GM19324 (cell line): ENCODE measurements at regions not wholly inside any gene's neighbourhood (a gene's known extent, or its start where the extent isn't known, plus 50 kb on each side); places are given as distances from the start of the nearest gene placed in this dataset.

ENCODE experiments used
- ATAC-seq: cut with Tn5 transposase; IDR thresholded peaks from one replicate; pipeline ENCODE4 v1.9.1; 2021; ENCODE audit warnings: mild to moderate bottlenecking, moderate library complexity; ENCODE audit not compliant: unreplicated experiment, low FRiP score

DNA sequence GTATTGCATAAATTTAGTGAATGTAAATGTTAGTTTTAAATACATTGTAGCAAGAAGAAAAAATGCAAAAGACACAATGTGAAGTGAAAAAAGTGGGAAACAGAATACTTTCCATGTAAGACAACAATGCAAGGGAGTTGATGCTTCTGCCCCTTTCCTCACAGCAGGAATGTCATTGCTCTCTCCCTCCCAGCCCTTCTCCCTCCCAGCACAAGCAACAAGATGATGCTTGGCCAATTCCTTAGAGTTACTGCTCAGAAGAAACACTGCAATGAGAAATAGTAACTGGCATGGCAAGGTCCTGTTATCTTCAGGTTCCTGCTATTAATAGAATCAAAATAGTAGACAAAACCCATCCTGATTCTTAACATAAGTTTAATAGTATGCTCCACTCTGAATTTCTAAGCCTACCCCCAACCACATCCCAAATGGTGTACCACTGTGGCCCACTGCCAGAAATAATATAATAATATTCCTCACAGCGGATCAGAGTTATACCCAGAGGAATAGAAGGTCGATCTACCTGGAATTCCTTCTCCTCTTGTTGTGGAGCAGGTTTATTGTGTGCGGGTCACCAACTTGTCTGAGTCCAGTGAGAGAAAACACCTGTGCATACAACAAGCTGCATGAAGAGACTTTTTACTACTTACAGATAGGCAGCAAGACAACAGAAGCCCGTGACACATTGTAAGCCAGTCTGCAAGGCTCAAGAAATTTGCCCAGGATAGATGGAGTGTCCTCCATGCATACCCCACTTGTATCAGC is 69.8 kb upstream of the SLC7A11 start:
- no peak for ATAC-seq

GRCh38 chr4:138310991-138311390 is 68.8 kb upstream of the SLC7A11 start:
- ATAC-seq = no peak

GRCh38 chr4:138310498-138310897 is 68.3 kb upstream of the SLC7A11 start:
- no peak for ATAC-seq

GRCh38 chr4:138308356-138308755 is 66.2 kb upstream of the SLC7A11 start:
- ATAC-seq = no peak

- ATAC-seq = no peak
Measured at GRCh38 chr4:138307319-138307718, 65.2 kb upstream of the SLC7A11 start.

GRCh38 chr4:138305050-138305449 is 62.9 kb upstream of the SLC7A11 start:
- ATAC-seq = no peak

DNA sequence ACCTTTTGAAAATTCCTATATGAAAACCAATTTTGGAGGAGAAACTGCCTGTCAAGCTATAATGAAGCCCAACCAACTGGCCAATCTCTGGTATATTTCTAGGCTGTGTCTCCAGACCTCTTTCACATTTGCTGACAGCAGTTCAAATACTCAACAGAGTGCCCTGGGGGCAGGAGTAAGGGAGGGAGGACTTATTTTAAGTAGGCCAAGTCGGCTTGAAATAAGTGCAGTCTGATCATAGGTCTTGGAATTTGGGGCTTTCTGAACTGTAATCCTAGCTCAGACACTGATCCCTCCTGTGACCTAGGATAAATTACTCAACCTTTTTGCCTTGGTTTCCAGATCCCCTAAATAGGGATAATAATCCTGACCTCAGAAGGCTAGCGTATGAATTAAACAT is 59.4 kb upstream of the SLC7A11 start:
- no peak for ATAC-seq

GRCh38 chr4:138300616-138301015 is 58.5 kb upstream of the SLC7A11 start:
- no peak for ATAC-seq

DNA sequence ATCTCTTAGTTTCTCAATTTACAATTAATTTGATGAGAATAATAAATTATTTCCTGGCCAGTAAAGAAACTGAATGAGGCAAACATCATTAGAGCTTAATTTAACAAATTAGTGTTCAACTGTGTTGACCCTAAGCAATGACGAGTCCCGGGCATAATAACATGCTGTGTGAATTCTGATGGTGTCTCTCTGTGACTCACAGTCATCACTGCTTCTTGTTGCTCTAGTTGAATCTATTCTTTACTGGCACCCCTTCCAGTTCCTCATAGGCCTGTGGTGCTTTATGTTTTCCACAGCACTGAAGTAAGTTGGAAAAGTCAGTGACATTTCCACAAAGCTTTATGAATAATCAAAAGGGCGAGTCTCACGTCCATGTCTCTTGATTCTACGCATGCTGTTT is 57.7 kb upstream of the SLC7A11 start:
- no peak for ATAC-seq

DNA sequence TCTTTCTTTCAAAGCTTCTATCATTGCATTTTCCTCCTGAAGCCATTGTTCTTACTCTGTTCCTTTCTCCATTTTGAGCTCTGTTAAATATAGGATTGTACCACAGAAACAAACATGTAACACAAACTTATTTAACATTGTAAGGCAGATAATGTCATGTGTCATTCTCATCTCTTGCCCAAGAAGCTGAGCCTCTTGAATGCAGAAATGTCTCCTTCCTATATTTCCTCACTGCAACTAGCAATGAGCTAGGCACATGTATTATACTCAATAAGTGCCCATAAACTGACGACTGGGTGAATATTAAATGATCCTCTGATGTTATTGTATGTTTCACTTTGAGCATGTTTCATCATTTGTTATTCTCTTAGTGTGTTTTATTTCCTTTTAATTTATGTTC is 56.7 kb upstream of the SLC7A11 start:
- no peak for ATAC-seq

GRCh38 chr4:138298431-138298830 is 56.3 kb upstream of the SLC7A11 start:
- ATAC-seq = no peak

DNA sequence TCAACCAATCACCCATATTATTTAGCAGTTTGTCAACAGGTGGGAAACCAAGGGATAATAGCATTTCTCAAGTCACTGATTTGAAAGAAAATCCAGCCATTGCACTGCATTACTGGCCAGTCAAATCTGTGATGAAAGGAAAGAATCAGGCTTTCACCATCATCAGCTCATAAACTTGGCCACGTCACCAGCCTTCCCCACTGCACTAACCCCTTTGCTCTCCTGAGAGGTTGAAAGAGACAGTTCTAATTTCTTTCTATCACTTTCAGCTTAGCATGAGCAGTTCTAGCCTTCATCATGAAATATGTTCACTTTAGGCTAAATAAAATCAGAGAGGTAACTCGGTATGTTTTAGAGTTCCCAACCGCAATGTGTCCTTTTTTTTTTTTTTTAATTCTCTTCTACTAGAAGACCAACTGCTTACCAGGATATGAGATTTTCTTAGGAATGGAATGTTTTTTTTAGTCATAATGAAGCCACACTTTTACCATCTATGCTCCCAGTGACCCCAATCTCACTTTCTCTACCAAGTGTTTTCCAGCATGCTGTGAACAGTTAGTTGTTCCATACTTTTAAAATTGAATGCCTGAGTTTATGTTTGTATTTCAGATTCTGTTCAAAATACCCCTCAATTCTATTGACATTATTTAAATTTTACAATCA is 55.7 kb upstream of the SLC7A11 start:
- ATAC-seq = no peak

GRCh38 chr4:138292321-138292720 is 50.2 kb upstream of the SLC7A11 start:
- ATAC-seq = no peak
